ENCODE measurements at regions not wholly inside any gene's neighbourhood (a gene's known extent, or its start where the extent isn't known, plus 50 kb on each side); places are given as distances from the start of the nearest gene placed in this dataset.

DNA sequence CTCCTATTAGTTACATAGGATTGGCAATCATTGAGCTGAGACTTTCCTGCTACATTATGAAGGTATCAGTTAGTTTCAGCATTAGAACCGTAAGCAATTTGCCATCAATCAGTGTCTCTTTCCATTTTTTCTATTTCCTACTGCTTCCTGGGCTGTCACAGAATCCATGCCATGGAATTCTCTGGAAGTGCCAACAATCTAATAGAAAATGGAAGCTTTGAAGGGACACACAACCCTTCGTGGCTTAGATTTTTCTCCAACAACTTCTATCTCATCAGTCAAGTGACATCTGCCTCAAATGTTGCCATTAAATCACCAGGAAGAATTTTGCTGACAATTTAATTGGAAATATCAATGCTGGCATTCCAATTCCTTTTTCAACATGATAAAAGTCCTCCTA, 183.5 kb upstream of the PARD3B start:
- no peak for DNase-seq (ENCODE audit: low spot score)
- TF ChIP-seq, protein P1, sequence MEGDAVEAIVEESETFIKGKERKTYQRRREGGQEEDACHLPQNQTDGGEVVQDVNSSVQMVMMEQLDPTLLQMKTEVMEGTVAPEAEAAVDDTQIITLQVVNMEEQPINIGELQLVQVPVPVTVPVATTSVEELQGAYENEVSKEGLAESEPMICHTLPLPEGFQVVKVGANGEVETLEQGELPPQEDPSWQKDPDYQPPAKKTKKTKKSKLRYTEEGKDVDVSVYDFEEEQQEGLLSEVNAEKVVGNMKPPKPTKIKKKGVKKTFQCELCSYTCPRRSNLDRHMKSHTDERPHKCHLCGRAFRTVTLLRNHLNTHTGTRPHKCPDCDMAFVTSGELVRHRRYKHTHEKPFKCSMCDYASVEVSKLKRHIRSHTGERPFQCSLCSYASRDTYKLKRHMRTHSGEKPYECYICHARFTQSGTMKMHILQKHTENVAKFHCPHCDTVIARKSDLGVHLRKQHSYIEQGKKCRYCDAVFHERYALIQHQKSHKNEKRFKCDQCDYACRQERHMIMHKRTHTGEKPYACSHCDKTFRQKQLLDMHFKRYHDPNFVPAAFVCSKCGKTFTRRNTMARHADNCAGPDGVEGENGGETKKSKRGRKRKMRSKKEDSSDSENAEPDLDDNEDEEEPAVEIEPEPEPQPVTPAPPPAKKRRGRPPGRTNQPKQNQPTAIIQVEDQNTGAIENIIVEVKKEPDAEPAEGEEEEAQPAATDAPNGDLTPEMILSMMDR (IDR thresholded peaks at IDR 0.05; ENCODE audit: extremely low read depth, missing control alignments) = no peak

DNA sequence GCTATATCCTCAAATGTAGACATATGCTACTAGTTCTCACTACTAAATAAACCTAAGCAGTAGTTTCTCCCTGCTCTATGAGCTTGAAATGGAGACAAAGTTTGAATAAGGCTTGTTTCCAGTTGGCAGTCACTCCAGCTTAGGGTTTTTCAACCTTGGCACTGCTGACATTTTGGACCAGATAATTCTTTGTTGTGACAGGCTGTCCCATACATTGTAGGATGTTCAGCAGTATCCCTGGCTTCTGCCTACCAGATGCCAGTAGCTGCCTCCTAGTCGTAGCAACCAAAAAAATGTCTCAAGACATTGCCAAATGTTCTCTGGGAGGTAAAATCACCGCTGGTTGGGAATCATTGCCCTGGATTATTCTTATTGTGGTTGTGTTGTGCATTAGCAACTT, 182.7 kb upstream of the PARD3B start:
- DNase-seq (ENCODE audit: low spot score) = no peak
- TF ChIP-seq, protein P1 (IDR thresholded peaks at IDR 0.05; ENCODE audit: extremely low read depth, missing control alignments) = no peak

DNA sequence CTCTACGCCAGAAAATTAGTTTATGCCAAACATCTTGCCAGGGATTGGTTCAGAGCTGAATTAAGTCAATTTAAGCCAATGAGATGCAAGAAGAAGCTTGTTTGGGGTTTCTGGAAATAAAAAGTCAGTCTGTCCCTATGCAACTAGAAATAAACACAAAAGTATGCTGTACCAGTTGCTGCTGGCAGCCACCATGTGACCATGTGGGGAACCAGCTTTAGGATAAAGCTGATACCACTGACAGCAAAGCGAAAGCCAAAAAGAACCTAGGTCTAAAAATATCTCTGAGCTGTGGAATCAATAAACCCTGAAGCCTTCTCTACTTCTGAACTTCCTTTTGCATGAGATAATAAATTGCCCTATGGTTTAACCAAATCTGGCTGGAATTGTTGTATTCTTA, 181.8 kb upstream of the PARD3B start:
- TF ChIP-seq, protein P1 (IDR thresholded peaks at IDR 0.05; ENCODE audit: extremely low read depth, missing control alignments) = no peak
- no peak for DNase-seq (ENCODE audit: low spot score)

DNA sequence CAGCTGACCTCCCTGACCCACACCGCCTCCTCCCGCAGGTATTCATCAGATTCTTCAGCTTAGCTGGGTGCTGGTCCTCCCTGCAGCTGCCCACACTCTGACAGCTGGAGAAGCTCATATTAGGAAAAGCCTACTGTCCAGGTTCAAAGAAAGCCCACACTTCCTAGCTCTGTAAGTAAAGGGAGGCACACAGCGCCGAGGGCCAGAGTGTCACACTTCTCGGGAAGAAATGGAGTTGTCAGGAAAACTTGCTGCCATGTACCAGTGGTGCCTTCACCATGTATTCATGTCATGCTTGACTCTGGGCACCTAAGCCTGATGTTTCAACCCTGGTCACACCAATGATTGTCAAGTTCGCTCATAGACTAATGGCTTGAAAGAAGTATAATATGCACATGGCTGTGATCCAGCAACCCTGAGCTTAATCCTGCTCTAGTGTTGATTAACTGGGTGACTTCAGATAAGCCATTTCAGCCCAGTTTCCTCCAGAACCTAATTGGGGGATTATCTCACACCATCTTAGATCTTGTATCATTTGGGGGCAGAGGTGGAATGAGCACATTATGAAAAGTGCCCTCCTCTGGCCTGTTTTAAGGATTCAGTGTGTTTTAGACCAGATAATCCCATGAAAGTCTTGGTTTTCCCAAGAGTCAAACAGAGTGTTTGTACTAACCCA, 180.3 kb upstream of the PARD3B start:
- TF ChIP-seq, protein P1 (IDR thresholded peaks at IDR 0.05; ENCODE audit: extremely low read depth, missing control alignments) = no peak
- no peak for DNase-seq (ENCODE audit: low spot score)

- TF ChIP-seq, protein P1 (IDR thresholded peaks at IDR 0.05; ENCODE audit: extremely low read depth, missing control alignments) = no peak
- DNase-seq (ENCODE audit: low spot score) = no peak
These were observed 179.5 kb upstream of the PARD3B start for GRCh38 chr2:204365811-204366210.

GRCh38 chr2:204367466-204367865, 177.8 kb upstream of the PARD3B start:
- no peak for DNase-seq (ENCODE audit: low spot score)
- TF ChIP-seq, protein P1 (IDR thresholded peaks at IDR 0.05; ENCODE audit: extremely low read depth, missing control alignments) = no peak

GRCh38 chr2:204370172-204370718, 175.0 kb upstream of the PARD3B start:
- no peak for DNase-seq (ENCODE audit: low spot score)
- TF ChIP-seq, protein P1 (IDR thresholded peaks at IDR 0.05; ENCODE audit: extremely low read depth, missing control alignments) = no peak

Measured in GM20000 (cell line).